ENCODE measurements at regions not wholly inside any gene's neighbourhood (a gene's known extent, or its start where the extent isn't known, plus 50 kb on each side); places are given as distances from the start of the nearest gene placed in this dataset.

DNA sequence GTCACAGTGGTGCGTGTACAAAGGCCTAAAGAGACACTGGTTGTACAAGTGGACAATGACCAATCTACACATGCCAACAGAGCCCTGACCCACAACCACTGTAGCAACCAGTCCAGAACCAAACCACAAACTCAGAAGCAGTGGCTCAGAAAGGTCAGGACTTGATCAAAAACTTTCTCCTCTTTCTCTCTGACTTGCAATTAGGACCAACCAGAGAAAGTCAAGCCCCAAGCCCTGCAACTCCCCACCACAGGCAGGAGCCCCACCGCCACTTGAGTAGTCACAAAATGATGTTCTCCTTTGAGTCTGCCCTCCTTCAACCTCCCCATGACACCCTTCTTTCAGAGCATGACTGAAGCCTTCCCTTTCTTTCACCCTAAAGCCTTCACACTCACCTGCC is 291.8 kb downstream of the CDH10 start:
- no peaks in the 10 kb centered on the region for H3K36me3 Mint-ChIP-seq (ENCODE audit: insufficient read depth, unreplicated experiment)
- TF ChIP-seq CTCF (IDR thresholded peaks at IDR 0.05; ENCODE audit: insufficient read depth in 1 of 2, low read depth in 1 of 2, low read length in 1 of 2, severe bottlenecking in 1 of 2, unreplicated experiment in 1 of 2), result no peak
- H3K9me3 Mint-ChIP-seq (ENCODE audit: unreplicated experiment), result no peaks in the 10 kb centered on the region
- Histone ChIP-seq H3K27me3 (replicated peaks; ENCODE audit: control insufficient read depth, insufficient read depth, low read length) (no peaks in the 10 kb centered on the region), H3K36me3 (ENCODE audit: control insufficient read depth, insufficient read depth, low read length) (no peaks in the 10 kb centered on the region), H3K9me3 (no peaks in the 10 kb centered on the region), H3K4me3 (ENCODE audit: low read depth, low read length) (no peak overlapping the region), H3K4me1 (no peaks in the 10 kb centered on the region)
- H3K27me3 Mint-ChIP-seq (ENCODE audit: insufficient read depth, unreplicated experiment), result peaks cover 11% of the 10 kb centered on the region
- CTCF ChIA-PET, result no interaction called here
- POLR2A ChIA-PET, result no interaction called here
- DNase-seq, result no peak
- no peaks in the 10 kb centered on the region for H3K4me1 Mint-ChIP-seq (ENCODE audit: low read depth, unreplicated experiment)
- intact Hi-C loops (cut with micrococcal nuclease; ENCODE audit: unreplicated experiment), result no loop called here
- no peak overlapping the region for H3K4me3 Mint-ChIP-seq (ENCODE audit: unreplicated experiment)
- no peak overlapping the region for H3K27ac Mint-ChIP-seq (ENCODE audit: unreplicated experiment)
- BruUV-seq (replicated peaks), result no TSS peak

GRCh38 chr5:24353611-24354010 is 291.2 kb downstream of the CDH10 start:
- no peaks in the 10 kb centered on the region for H3K9me3 Mint-ChIP-seq (ENCODE audit: unreplicated experiment)
- H3K36me3 Mint-ChIP-seq (ENCODE audit: insufficient read depth, unreplicated experiment), result no peaks in the 10 kb centered on the region
- H3K9me3 ChIP-seq, result no peaks in the 10 kb centered on the region

GRCh38 chr5:24363789-24364481 is 280.8 kb downstream of the CDH10 start:
- H3K9me3 Mint-ChIP-seq (ENCODE audit: unreplicated experiment), result peaks cover 9% of the 10 kb centered on the region
- intact Hi-C loops (cut with micrococcal nuclease; ENCODE audit: unreplicated experiment), result no loop called here
- ChIA-PET CTCF (no interaction called here), POLR2A (no interaction called here)
- H3K9me3 ChIP-seq, result no peaks in the 10 kb centered on the region
- no TSS peak for BruUV-seq (replicated peaks)
- no peak overlapping the region for H3K4me3 Mint-ChIP-seq (ENCODE audit: unreplicated experiment)
- H3K36me3 ChIP-seq (ENCODE audit: control insufficient read depth, insufficient read depth, low read length), result no peaks in the 10 kb centered on the region
- no peak for DNase-seq
- no peaks in the 10 kb centered on the region for H3K4me1 ChIP-seq
- H3K4me1 Mint-ChIP-seq (ENCODE audit: low read depth, unreplicated experiment), result no peaks in the 10 kb centered on the region
- H3K36me3 Mint-ChIP-seq (ENCODE audit: insufficient read depth, unreplicated experiment), result no peaks in the 10 kb centered on the region
- no peak overlapping the region for H3K27ac Mint-ChIP-seq (ENCODE audit: unreplicated experiment)
- H3K4me3 ChIP-seq (ENCODE audit: low read depth, low read length), result no peak overlapping the region
- no peak for TF ChIP-seq CTCF (IDR thresholded peaks at IDR 0.05; ENCODE audit: insufficient read depth in 1 of 2, low read depth in 1 of 2, low read length in 1 of 2, severe bottlenecking in 1 of 2, unreplicated experiment in 1 of 2)
- H3K27me3 ChIP-seq (replicated peaks; ENCODE audit: control insufficient read depth, insufficient read depth, low read length), result no peaks in the 10 kb centered on the region
- no peaks in the 10 kb centered on the region for H3K27me3 Mint-ChIP-seq (ENCODE audit: insufficient read depth, unreplicated experiment)

More at GRCh38 chr5:24353611-24354010, 291.2 kb downstream of the CDH10 start:
- no peak for TF ChIP-seq CTCF (IDR thresholded peaks at IDR 0.05; ENCODE audit: insufficient read depth in 1 of 2, low read depth in 1 of 2, low read length in 1 of 2, severe bottlenecking in 1 of 2, unreplicated experiment in 1 of 2)
- Histone ChIP-seq H3K4me3 (ENCODE audit: low read depth, low read length) (no peak overlapping the region), H3K4me1 (no peaks in the 10 kb centered on the region), H3K36me3 (ENCODE audit: control insufficient read depth, insufficient read depth, low read length) (no peaks in the 10 kb centered on the region), H3K27me3 (replicated peaks; ENCODE audit: control insufficient read depth, insufficient read depth, low read length) (no peaks in the 10 kb centered on the region)
- Mint-ChIP-seq H3K4me3 (ENCODE audit: unreplicated experiment) (no peak overlapping the region), H3K4me1 (ENCODE audit: low read depth, unreplicated experiment) (no peaks in the 10 kb centered on the region), H3K27ac (ENCODE audit: unreplicated experiment) (no peak overlapping the region), H3K27me3 (ENCODE audit: insufficient read depth, unreplicated experiment) (peaks cover 11% of the 10 kb centered on the region)
- no TSS peak for BruUV-seq (replicated peaks)
- ChIA-PET POLR2A (no interaction called here), CTCF (no interaction called here)
- intact Hi-C loops (cut with micrococcal nuclease; ENCODE audit: unreplicated experiment), result no loop called here
- DNase-seq, result no peak

Data from Caco-2 (cell line).